ENCODE measurements at regions not wholly inside any gene's neighbourhood (a gene's known extent, or its start where the extent isn't known, plus 50 kb on each side); places are given as distances from the start of the nearest gene placed in this dataset.

DNA sequence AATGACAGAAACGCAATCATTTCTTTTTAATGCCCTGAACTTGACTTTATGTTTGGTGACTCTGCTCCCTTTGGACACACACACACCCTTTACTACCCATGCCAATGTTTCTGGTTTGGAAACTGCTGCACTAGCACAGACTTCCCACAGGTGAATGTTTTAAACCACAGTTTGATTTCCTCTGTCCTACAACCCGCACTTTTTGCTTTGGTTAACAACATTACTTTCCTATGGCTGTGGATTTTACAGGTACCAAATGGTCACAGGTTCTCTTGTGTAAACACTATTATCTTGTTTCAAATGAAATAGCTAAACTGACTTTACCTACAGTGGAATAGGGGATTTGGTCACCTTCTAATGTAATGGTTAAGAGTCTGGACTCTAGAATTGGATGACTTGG lies 51.5 kb upstream of the ZNF644 start:
- Histone ChIP-seq H3K4me3 (replicated peaks in 1 of 3; ENCODE audit: low read depth in 2 of 3, low read length in 3 of 3) (no peak overlapping the region), H3K4me1 (ENCODE audit: control insufficient read depth in 1 of 2, insufficient read depth in 2 of 2, low read length in 2 of 2) (no peaks in the 10 kb centered on the region), H3K79me2 (ENCODE audit: insufficient read depth, low read length) (no peaks in the 10 kb centered on the region), H3K36me3 (replicated peaks in 1 of 2; ENCODE audit: control insufficient read depth in 1 of 2, insufficient read depth in 2 of 2, low read length in 2 of 2) (no peaks in the 10 kb centered on the region), H3K9ac (ENCODE audit: insufficient read depth, low read length, poor library complexity, severe bottlenecking) (no peak overlapping the region), H3K4me2 (replicated peaks; ENCODE audit: extremely low read depth, low read length, poor library complexity, severe bottlenecking) (no peak overlapping the region), H4K20me1 (ENCODE audit: insufficient read depth, low read length) (no peaks in the 10 kb centered on the region), H3K27ac (ENCODE audit: low read depth in 1 of 2, low read length in 2 of 2) (no peak overlapping the region), H2AFZ (ENCODE audit: insufficient read depth, low read depth, low read length, poor library complexity, severe bottlenecking) (no peak overlapping the region), H3K27me3 (ENCODE audit: control insufficient read depth in 2 of 2, insufficient read depth in 2 of 2, low read length in 2 of 2) (no peaks in the 10 kb centered on the region), H3K9me3 (replicated peaks in 1 of 2; ENCODE audit: control insufficient read depth in 1 of 2, insufficient read depth in 1 of 2, low read length in 2 of 2) (no peaks in the 10 kb centered on the region)
- Mint-ChIP-seq H3K9me3 (peaks cover 0 to 8% (median 2%) of the 10 kb centered on the region in 7 donors), H3K27me3 (ENCODE audit: low read depth in 3 of 3) (peaks cover 0 to 3% (median 2%) of the 10 kb centered on the region in 3 donors), H3K36me3 (no peaks in the 10 kb centered on the region), H3K4me1 (peaks cover 6% of the 10 kb centered on the region), H3K27ac (no peak overlapping the region), H3K4me3 (no peak overlapping the region)
- DNase-seq = no peak
- TF ChIP-seq, protein P1, sequence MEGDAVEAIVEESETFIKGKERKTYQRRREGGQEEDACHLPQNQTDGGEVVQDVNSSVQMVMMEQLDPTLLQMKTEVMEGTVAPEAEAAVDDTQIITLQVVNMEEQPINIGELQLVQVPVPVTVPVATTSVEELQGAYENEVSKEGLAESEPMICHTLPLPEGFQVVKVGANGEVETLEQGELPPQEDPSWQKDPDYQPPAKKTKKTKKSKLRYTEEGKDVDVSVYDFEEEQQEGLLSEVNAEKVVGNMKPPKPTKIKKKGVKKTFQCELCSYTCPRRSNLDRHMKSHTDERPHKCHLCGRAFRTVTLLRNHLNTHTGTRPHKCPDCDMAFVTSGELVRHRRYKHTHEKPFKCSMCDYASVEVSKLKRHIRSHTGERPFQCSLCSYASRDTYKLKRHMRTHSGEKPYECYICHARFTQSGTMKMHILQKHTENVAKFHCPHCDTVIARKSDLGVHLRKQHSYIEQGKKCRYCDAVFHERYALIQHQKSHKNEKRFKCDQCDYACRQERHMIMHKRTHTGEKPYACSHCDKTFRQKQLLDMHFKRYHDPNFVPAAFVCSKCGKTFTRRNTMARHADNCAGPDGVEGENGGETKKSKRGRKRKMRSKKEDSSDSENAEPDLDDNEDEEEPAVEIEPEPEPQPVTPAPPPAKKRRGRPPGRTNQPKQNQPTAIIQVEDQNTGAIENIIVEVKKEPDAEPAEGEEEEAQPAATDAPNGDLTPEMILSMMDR (IDR thresholded peaks at IDR 0.05) = no peak
- intact Hi-C loops (cut with micrococcal nuclease) = no loop called here
- 0% methylated on average over 1 of the region's 2 CpGs for WGBS (ENCODE audit: insufficient coverage)

DNA sequence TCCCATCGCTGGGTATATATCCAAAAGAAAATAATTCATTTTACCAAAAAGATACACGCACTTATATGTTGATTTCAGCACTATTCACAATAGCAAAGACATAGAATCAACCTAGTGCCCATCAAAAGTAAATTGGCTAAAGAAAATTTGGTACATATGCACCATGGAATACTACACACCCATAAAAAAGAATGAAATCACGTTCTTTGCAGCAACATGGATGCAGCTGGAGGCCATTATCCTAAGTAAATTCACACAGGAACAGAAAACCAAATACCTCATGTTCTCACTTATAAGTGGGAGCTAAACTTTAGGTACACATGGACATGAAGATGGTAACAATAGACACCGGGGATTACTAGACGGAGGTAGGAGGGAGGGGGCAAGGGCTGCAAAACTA lies 50.0 kb upstream of the ZNF644 start:
- no peak overlapping the region for H3K27ac ChIP-seq (ENCODE audit: low read depth in 1 of 2, low read length in 2 of 2)
- H3K27ac Mint-ChIP-seq = no peak overlapping the region
- intact Hi-C loops (cut with micrococcal nuclease) = no loop called here
- no peaks in the 10 kb centered on the region for H3K9me3 ChIP-seq (replicated peaks in 1 of 2; ENCODE audit: control insufficient read depth in 1 of 2, insufficient read depth in 1 of 2, low read length in 2 of 2)
- WGBS (ENCODE audit: insufficient coverage) = 67% methylated on average over 2 of the region's 5 CpGs
- no peaks in the 10 kb centered on the region for H4K20me1 ChIP-seq (ENCODE audit: insufficient read depth, low read length)
- no peak overlapping the region for H3K4me2 ChIP-seq (replicated peaks; ENCODE audit: extremely low read depth, low read length, poor library complexity, severe bottlenecking)
- no peak overlapping the region for H2AFZ ChIP-seq (ENCODE audit: insufficient read depth, low read depth, low read length, poor library complexity, severe bottlenecking)
- H3K27me3 ChIP-seq (ENCODE audit: control insufficient read depth in 2 of 2, insufficient read depth in 2 of 2, low read length in 2 of 2) = no peaks in the 10 kb centered on the region
- H3K79me2 ChIP-seq (ENCODE audit: insufficient read depth, low read length) = no peaks in the 10 kb centered on the region
- no peak overlapping the region for H3K4me3 ChIP-seq (replicated peaks in 1 of 3; ENCODE audit: low read depth in 2 of 3, low read length in 3 of 3)
- H3K4me1 ChIP-seq (ENCODE audit: control insufficient read depth in 1 of 2, insufficient read depth in 2 of 2, low read length in 2 of 2) = no peaks in the 10 kb centered on the region
- no peak overlapping the region for H3K4me3 Mint-ChIP-seq
- H3K27me3 Mint-ChIP-seq (ENCODE audit: low read depth in 3 of 3) = peaks cover 0 to 5% (median 2%) of the 10 kb centered on the region in 3 donors
- no peak for DNase-seq
- peaks cover 0 to 8% (median 2%) of the 10 kb centered on the region in 7 donors for H3K9me3 Mint-ChIP-seq
- H3K9ac ChIP-seq (ENCODE audit: insufficient read depth, low read length, poor library complexity, severe bottlenecking) = no peak overlapping the region
- H3K36me3 ChIP-seq (replicated peaks in 1 of 2; ENCODE audit: control insufficient read depth in 1 of 2, insufficient read depth in 2 of 2, low read length in 2 of 2) = no peaks in the 10 kb centered on the region
- peaks cover 6% of the 10 kb centered on the region for H3K4me1 Mint-ChIP-seq
- no peaks in the 10 kb centered on the region for H3K36me3 Mint-ChIP-seq
- TF ChIP-seq, protein P1 (IDR thresholded peaks at IDR 0.05) = no peak
